ENCODE measurements at regions not wholly inside any gene's neighbourhood (a gene's known extent, or its start where the extent isn't known, plus 50 kb on each side); places are given as distances from the start of the nearest gene placed in this dataset.
"Not testable (repeated sequence)": the region's sequence is repeated elsewhere in the genome, so short reads cannot be mapped to it uniquely, and the experiment has no call there.

DNA sequence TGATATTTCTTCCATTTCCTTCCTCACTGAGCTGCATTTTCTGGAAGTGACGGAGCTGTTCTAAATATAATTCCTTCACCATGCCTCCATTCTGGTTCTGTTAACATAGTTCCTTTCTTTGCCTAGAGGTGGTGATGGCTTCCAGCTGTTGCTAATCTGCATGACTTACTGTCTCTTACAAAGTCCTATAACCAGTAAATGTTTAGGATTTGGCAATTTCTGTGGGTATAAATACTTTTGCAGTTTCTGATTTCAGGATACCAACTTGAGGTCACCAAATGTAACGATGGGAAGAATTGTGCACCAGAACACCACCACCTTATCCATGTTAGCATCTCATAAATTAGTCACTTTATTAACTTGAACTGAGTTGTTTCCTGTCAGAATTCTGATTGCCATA is 101.7 kb upstream of the FN1 start:
- DNase-seq (ENCODE audit: low read depth in 2 of 2) = no peak

DNA sequence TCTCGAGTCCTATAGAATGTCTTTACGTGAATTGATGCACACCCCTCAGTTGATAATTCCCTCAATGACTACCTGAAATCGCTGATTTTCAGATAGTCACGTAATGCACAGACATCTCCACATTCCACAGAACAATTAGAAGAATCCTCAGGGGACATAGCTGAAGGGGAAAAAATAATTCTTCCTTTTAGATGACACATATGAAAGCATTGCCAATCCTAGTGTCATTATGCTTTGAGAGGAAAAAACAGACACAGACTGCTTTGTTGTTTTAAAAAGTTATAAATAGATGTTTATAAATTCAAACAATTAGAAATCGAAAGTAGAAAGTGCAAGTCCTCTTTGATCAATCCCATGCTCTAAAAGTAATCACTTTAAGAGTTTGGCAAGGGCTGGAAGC is 100.6 kb upstream of the FN1 start:
- DNase-seq (ENCODE audit: low read depth in 2 of 2) = no peak

- DNase-seq (ENCODE audit: low read depth in 2 of 2) = no peak
Measured at GRCh38 chr2:215535741-215536140, 99.9 kb upstream of the FN1 start.

- DNase-seq (ENCODE audit: low read depth in 2 of 2) = no peak
Measured at GRCh38 chr2:215535125-215535668, 99.3 kb upstream of the FN1 start.

- not testable (repeated sequence) for DNase-seq (ENCODE audit: low read depth in 2 of 2)
Measured at GRCh38 chr2:215533716-215534115, 97.8 kb upstream of the FN1 start.

DNA sequence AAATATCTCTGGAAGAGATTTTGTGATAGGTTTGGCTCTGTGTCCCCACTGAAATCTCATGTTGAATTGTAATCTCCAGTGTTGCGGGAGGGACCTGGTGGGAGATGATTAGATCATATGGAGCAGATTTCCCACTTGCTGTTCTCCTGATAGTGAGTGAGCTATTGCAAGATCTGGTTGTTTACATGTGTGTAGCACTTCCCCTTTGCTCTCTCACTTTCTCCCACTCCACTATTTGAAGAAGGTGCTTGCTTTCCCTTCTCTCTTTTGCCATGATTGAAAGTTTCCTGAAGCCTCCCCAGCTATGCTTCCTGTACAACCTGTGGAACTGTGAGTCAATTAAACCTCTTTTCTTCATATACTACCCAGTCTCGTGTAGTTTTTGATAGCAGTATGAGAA is 97.0 kb upstream of the FN1 start:
- DNase-seq (ENCODE audit: low read depth in 2 of 2) = no peak

GRCh38 chr2:215531284-215531683 is 95.4 kb upstream of the FN1 start:
- no peak for DNase-seq (ENCODE audit: low read depth in 2 of 2)

- no peak for DNase-seq (ENCODE audit: low read depth in 2 of 2)
Measured at GRCh38 chr2:215530191-215530968, 94.5 kb upstream of the FN1 start.

GRCh38 chr2:215529271-215529670 is 93.4 kb upstream of the FN1 start:
- no peak for DNase-seq (ENCODE audit: low read depth in 2 of 2)

DNA sequence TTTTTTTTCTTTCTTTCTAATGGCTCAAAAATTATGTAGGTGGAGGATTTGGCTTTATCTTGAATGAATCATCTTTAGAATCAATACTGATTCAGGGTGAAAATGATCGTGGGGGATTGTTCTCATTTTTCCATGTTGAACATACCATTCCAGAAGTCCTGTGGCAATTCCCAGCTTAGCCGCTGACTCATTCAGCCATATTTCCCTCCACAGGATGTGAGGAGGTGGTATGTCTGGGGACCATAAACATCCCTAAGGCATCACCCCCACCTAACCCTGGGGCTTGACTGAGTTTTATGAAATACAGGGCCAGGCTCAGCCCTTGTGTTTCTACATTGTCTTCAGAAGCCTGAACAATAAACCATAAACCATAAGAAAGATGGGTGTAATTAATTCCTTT is 92.7 kb upstream of the FN1 start:
- DNase-seq (ENCODE audit: low read depth in 2 of 2) = no peak

DNA sequence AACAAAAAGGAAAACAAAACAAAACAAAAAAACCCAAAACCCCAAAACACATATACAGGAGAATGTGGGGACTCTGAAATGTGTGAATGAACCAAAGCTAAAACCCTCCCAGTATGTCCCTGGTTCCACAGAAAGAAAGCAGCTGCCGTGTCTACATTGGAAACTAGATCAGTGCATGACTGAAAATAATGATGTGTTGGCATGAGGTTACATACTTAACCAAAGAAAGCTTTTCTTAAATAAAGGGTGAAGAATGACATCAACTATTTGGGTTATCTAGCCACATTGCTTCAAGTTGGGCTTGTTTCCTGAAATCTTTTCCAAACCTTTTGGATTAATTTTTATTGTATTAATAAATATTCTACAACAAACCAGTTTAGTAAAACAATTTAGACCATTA is 91.9 kb upstream of the FN1 start:
- DNase-seq (ENCODE audit: low read depth in 2 of 2) = no peak

- no peak for DNase-seq (ENCODE audit: low read depth in 2 of 2)
Measured at GRCh38 chr2:215526341-215526740, 90.5 kb upstream of the FN1 start.

DNA sequence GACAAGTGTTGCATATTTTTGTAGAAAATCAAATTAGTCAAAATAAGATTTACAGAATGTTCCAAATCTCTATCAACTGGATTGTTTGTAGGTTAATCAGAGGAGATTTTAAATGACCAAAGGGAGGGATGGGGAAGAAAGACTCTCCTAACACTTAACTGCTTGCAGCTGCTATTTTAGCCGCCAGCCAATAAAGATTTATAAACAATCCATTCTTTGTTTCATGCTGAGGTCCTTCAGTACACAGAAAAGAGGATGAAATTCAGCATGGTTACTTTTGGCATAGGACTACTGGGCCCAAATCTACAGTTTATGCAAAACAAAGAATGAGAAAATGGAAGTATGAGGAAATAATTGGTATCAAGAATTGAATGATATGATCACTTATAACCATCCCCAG is 86.4 kb upstream of the FN1 start:
- DNase-seq (ENCODE audit: low read depth in 2 of 2) = no peak

GRCh38 chr2:215521031-215521430 is 85.2 kb upstream of the FN1 start:
- DNase-seq (ENCODE audit: low read depth in 2 of 2) = no peak

DNA sequence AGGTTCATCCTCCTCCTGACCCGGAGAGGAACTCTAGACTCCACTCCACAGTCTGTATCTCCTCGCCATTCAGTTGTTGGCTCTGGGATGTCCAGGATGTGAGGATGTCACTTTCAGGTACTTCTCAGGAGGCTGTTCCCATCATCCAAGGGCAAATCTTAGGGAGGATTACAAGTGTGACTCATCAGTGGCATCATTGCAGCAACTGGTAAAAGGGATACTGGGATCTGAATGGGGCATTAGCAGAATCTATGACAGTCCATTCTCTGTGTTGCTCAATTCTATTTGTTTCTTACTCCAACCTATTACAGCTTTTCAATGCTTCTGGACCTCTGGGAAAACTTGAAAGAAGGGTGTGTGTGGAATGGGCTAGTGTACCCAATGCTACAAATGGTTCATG is 81.5 kb upstream of the FN1 start:
- no peak for DNase-seq (ENCODE audit: low read depth in 2 of 2)

GRCh38 chr2:215514516-215514915 is 78.6 kb upstream of the FN1 start:
- no peak for DNase-seq (ENCODE audit: low read depth in 2 of 2)

DNA sequence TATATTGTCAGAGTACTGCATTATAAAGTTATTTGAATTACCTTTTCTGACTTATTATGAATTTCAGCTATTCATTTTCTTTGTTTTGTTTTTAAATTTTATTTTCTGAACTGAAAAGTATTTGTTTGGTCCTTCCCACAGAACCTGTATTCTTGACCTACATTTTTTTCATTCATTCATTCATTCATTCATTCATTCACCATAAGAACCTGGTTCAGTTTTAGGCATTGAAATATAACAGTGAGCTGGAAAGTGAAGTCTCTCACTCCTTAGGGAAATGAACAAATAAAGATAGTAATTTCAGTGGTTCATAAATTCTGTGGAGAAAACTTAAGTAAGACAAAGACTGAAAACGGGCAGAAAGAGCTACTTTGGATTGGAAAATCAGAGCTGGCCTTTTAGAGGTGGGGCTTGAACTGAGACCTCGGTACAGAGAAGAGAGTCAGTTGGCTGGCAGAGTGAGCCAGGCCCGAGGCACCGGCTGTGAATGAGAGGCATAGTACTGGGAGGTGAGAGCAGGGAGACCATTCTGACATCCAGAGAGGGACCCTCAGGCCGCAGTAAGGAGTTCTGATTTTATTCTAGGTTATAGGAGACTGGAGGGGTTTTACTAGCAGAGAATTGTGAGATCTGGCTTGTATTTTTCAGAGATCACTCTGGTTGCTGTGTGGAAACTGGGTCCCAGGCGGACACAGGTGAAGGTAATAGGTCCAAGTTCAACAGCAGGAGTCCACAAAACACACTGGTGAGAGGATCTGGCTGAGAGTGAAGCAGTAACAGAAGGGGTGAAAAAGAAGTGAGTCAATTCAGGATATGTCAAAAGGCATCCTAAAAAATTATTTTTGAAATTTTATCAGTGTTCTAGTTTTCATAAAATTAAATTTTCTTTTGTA is 75.8 kb upstream of the FN1 start:
- DNase-seq (ENCODE audit: low read depth in 2 of 2) = no peak

- no peak for DNase-seq (ENCODE audit: low read depth in 2 of 2)
Measured at GRCh38 chr2:215507836-215508235, 72.0 kb upstream of the FN1 start.

DNA sequence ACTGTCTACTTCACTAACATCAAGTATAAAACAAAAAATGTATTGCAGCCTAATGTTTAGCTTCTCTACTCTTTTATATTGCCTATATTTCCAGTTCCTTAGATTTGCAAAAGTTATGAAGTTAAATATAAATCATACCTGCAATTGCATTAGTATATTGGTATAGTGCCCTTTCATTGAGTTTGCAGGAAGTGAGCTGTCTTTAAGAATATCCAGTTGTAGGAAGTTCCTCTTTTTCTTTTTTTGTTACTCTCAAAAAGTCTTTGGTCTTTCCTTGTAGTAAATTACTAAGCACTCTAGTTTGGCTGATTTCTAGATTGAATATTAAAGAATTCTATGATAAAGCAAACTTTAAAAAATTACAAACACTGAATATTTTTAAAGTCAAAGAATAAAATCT is 71.3 kb upstream of the FN1 start:
- DNase-seq (ENCODE audit: low read depth in 2 of 2) = no peak

- no peak for DNase-seq (ENCODE audit: low read depth in 2 of 2)
Measured at GRCh38 chr2:215506604-215506990, 70.7 kb upstream of the FN1 start.

DNA sequence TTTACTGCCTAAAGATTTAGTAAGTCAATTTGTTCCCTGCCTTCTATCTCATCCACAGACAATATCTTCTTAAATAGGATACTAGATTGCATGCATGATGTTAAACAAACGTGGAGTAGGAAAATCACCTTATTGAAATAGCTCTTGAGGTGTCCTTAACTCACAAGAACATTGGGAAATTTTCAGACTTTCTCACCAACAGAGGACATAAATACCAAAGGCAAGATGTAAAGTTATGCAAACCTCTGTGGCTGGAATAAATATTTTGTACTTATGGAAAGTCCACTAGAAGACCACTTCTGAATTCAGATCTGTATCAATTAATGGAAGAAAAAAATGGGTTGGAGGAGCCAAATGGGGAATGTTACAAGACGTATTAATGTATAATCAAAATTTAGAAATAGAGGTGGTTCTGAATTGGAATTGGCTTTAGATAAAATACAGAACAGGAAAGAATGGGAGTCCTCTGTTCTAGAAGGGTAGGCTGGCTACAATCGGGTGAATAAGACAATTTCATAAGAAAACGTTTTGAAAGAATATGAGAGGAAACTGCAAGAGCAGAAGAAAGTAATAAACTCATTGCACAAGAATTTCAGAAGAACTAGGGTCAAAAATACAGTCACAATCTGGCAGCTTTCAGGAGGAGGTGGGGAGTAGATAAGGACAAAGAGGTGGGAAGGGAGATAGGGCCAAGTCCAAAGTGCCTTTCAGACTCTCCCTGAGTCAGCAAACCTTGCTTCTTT is 69.3 kb upstream of the FN1 start:
- no peak for DNase-seq (ENCODE audit: low read depth in 2 of 2)

GRCh38 chr2:215504547-215504946 is 68.7 kb upstream of the FN1 start:
- DNase-seq (ENCODE audit: low read depth in 2 of 2) = no peak
